ENCODE measurements at regions not wholly inside any gene's neighbourhood (a gene's known extent, or its start where the extent isn't known, plus 50 kb on each side); places are given as distances from the start of the nearest gene placed in this dataset.

GRCh38 chr3:25226747-25227146 is 201.3 kb upstream of the RARB start:
- Histone ChIP-seq H3K27ac (ENCODE audit: low read length) (no peak overlapping the region), H3K36me3 (ENCODE audit: insufficient read depth, low read depth, low read length) (no peaks in the 10 kb centered on the region), H3K9me3 (ENCODE audit: insufficient read depth, low read depth, low read length) (no peaks in the 10 kb centered on the region), H3K4me1 (ENCODE audit: insufficient read depth, low read length) (peaks cover 5% of the 10 kb centered on the region; the same call in 1 of the 2 replicates), H3K27me3 (ENCODE audit: insufficient read depth, low read length) (no peaks in the 10 kb centered on the region), H3K4me3 (ENCODE audit: low read length) (no peak overlapping the region), H3K9ac (ENCODE audit: low read depth, low read length) (no peak overlapping the region)

DNA sequence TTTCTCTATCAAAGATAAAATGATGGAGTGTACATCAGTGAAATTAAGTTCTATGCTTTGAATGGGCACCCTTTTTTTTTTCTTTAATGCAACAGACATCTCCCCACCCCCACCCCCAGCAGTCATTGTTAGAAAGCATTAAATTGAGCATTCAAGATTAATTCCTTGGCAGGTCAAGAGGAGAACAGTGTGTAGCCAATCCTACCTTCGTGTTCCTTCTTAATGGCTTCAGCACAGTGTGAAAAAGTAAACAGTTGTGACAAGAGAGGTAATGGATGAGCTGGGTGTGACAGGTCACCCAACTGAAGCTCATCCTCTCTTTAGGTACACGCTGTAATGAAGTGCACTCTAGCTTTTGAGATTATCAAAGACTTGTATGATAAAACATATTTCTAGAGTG is 198.5 kb upstream of the RARB start:
- Histone ChIP-seq H3K4me1 (ENCODE audit: insufficient read depth, low read length) (peaks cover 5% of the 10 kb centered on the region; the same call in 1 of the 2 replicates), H3K9ac (ENCODE audit: low read depth, low read length) (no peak overlapping the region), H3K27ac (ENCODE audit: low read length) (no peak overlapping the region), H3K36me3 (ENCODE audit: insufficient read depth, low read depth, low read length) (no peaks in the 10 kb centered on the region), H3K9me3 (ENCODE audit: insufficient read depth, low read depth, low read length) (no peaks in the 10 kb centered on the region), H3K27me3 (ENCODE audit: insufficient read depth, low read length) (no peaks in the 10 kb centered on the region), H3K4me3 (ENCODE audit: low read length) (no peak overlapping the region)

- Histone ChIP-seq H3K4me3 (ENCODE audit: low read length) (no peak overlapping the region), H3K27ac (ENCODE audit: low read length) (no peak overlapping the region), H3K9me3 (ENCODE audit: insufficient read depth, low read depth, low read length) (no peaks in the 10 kb centered on the region), H3K27me3 (ENCODE audit: insufficient read depth, low read length) (no peaks in the 10 kb centered on the region), H3K4me1 (ENCODE audit: insufficient read depth, low read length) (peaks cover 5% of the 10 kb centered on the region; the same call in 1 of the 2 replicates), H3K9ac (ENCODE audit: low read depth, low read length) (no peak overlapping the region), H3K36me3 (ENCODE audit: insufficient read depth, low read depth, low read length) (no peaks in the 10 kb centered on the region)
Measured at GRCh38 chr3:25235031-25235430, 193.0 kb upstream of the RARB start.

GRCh38 chr3:25235466-25235865 is 192.6 kb upstream of the RARB start:
- H3K27me3 ChIP-seq (ENCODE audit: insufficient read depth, low read length) = no peaks in the 10 kb centered on the region
- H3K9me3 ChIP-seq (ENCODE audit: insufficient read depth, low read depth, low read length) = no peaks in the 10 kb centered on the region
- peaks cover 5% of the 10 kb centered on the region; the same call in 1 of the 2 replicates for H3K4me1 ChIP-seq (ENCODE audit: insufficient read depth, low read length)
- no peak overlapping the region for H3K4me3 ChIP-seq (ENCODE audit: low read length)
- no peaks in the 10 kb centered on the region for H3K36me3 ChIP-seq (ENCODE audit: insufficient read depth, low read depth, low read length)
- H3K27ac ChIP-seq (ENCODE audit: low read length) = no peak overlapping the region
- no peak overlapping the region for H3K9ac ChIP-seq (ENCODE audit: low read depth, low read length)

- Histone ChIP-seq H3K27ac (ENCODE audit: low read length) (no peak overlapping the region), H3K36me3 (ENCODE audit: insufficient read depth, low read depth, low read length) (no peaks in the 10 kb centered on the region), H3K9me3 (ENCODE audit: insufficient read depth, low read depth, low read length) (no peaks in the 10 kb centered on the region), H3K4me3 (ENCODE audit: low read length) (no peak overlapping the region), H3K27me3 (ENCODE audit: insufficient read depth, low read length) (no peaks in the 10 kb centered on the region), H3K9ac (ENCODE audit: low read depth, low read length) (no peak overlapping the region), H3K4me1 (ENCODE audit: insufficient read depth, low read length) (no peaks in the 10 kb centered on the region)
Measured at GRCh38 chr3:25237602-25238001, 190.5 kb upstream of the RARB start.

- no peak overlapping the region for H3K9ac ChIP-seq (ENCODE audit: low read depth, low read length)
- H3K27ac ChIP-seq (ENCODE audit: low read length) = no peak overlapping the region
- no peaks in the 10 kb centered on the region for H3K36me3 ChIP-seq (ENCODE audit: insufficient read depth, low read depth, low read length)
- no peaks in the 10 kb centered on the region for H3K27me3 ChIP-seq (ENCODE audit: insufficient read depth, low read length)
- H3K4me1 ChIP-seq (ENCODE audit: insufficient read depth, low read length) = no peaks in the 10 kb centered on the region
- no peak overlapping the region for H3K4me3 ChIP-seq (ENCODE audit: low read length)
- no peaks in the 10 kb centered on the region for H3K9me3 ChIP-seq (ENCODE audit: insufficient read depth, low read depth, low read length)
Measured at GRCh38 chr3:25239042-25239441, 189.0 kb upstream of the RARB start.

- H3K27me3 ChIP-seq (ENCODE audit: insufficient read depth, low read length) = no peaks in the 10 kb centered on the region
- H3K9ac ChIP-seq (ENCODE audit: low read depth, low read length) = no peak overlapping the region
- no peak overlapping the region for H3K27ac ChIP-seq (ENCODE audit: low read length)
- H3K36me3 ChIP-seq (ENCODE audit: insufficient read depth, low read depth, low read length) = no peaks in the 10 kb centered on the region
- H3K9me3 ChIP-seq (ENCODE audit: insufficient read depth, low read depth, low read length) = no peaks in the 10 kb centered on the region; the same call in none of the 2 replicates
- H3K4me3 ChIP-seq (ENCODE audit: low read length) = no peak overlapping the region
- no peaks in the 10 kb centered on the region for H3K4me1 ChIP-seq (ENCODE audit: insufficient read depth, low read length)
Measured at GRCh38 chr3:25246913-25247312, 181.2 kb upstream of the RARB start.

- H3K9me3 ChIP-seq (ENCODE audit: insufficient read depth, low read depth, low read length) = peaks cover 8% of the 10 kb centered on the region
- H3K4me3 ChIP-seq (ENCODE audit: low read length) = no peak overlapping the region
- H3K36me3 ChIP-seq (ENCODE audit: insufficient read depth, low read depth, low read length) = no peaks in the 10 kb centered on the region
- no peaks in the 10 kb centered on the region for H3K4me1 ChIP-seq (ENCODE audit: insufficient read depth, low read length)
- no peaks in the 10 kb centered on the region for H3K27me3 ChIP-seq (ENCODE audit: insufficient read depth, low read length)
- H3K27ac ChIP-seq (ENCODE audit: low read length) = no peak overlapping the region
- H3K9ac ChIP-seq (ENCODE audit: low read depth, low read length) = no peak overlapping the region
Measured at GRCh38 chr3:25252291-25252690, 175.8 kb upstream of the RARB start.

- no peak overlapping the region for H3K9ac ChIP-seq (ENCODE audit: low read depth, low read length)
- no peaks in the 10 kb centered on the region for H3K36me3 ChIP-seq (ENCODE audit: insufficient read depth, low read depth, low read length)
- peaks cover 8% of the 10 kb centered on the region; the same call in 1 of the 2 replicates for H3K9me3 ChIP-seq (ENCODE audit: insufficient read depth, low read depth, low read length)
- H3K4me3 ChIP-seq (ENCODE audit: low read length) = no peak overlapping the region
- no peaks in the 10 kb centered on the region for H3K4me1 ChIP-seq (ENCODE audit: insufficient read depth, low read length)
- H3K27ac ChIP-seq (ENCODE audit: low read length) = no peak overlapping the region
- H3K27me3 ChIP-seq (ENCODE audit: insufficient read depth, low read length) = no peaks in the 10 kb centered on the region
Measured at GRCh38 chr3:25257026-25257425, 171.0 kb upstream of the RARB start.

- H3K9ac ChIP-seq (ENCODE audit: low read depth, low read length) = no peak overlapping the region
- no peaks in the 10 kb centered on the region for H3K36me3 ChIP-seq (ENCODE audit: insufficient read depth, low read depth, low read length)
- H3K27ac ChIP-seq (ENCODE audit: low read length) = no peak overlapping the region
- no peaks in the 10 kb centered on the region for H3K4me1 ChIP-seq (ENCODE audit: insufficient read depth, low read length)
- no peaks in the 10 kb centered on the region for H3K9me3 ChIP-seq (ENCODE audit: insufficient read depth, low read depth, low read length)
- no peak overlapping the region for H3K4me3 ChIP-seq (ENCODE audit: low read length)
- H3K27me3 ChIP-seq (ENCODE audit: insufficient read depth, low read length) = no peaks in the 10 kb centered on the region
Measured at GRCh38 chr3:25259871-25260270, 168.2 kb upstream of the RARB start.

DNA sequence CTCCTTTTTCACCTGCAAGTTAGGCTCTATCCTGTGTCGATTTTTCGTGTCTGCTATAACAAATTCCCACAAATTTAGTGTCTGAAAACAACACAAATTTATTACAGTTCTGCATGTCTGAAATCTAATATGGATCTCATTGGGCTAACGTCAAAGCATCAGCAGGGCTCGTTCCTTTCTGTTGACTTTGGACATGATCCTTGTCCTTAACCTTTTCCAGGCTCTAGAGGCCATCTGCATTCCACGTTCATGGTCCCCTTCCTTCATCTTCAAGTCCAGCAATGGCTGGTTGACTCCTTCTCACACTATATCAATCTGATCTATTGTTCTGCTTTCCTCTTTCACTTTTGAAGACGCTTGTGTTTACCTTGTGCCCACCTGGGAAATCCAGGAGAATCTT is 165.7 kb upstream of the RARB start:
- H3K27ac ChIP-seq (ENCODE audit: low read length) = no peak overlapping the region
- no peak overlapping the region for H3K9ac ChIP-seq (ENCODE audit: low read depth, low read length)
- no peak overlapping the region for H3K4me3 ChIP-seq (ENCODE audit: low read length)
- no peaks in the 10 kb centered on the region for H3K9me3 ChIP-seq (ENCODE audit: insufficient read depth, low read depth, low read length)
- no peaks in the 10 kb centered on the region for H3K36me3 ChIP-seq (ENCODE audit: insufficient read depth, low read depth, low read length)
- no peaks in the 10 kb centered on the region for H3K27me3 ChIP-seq (ENCODE audit: insufficient read depth, low read length)
- H3K4me1 ChIP-seq (ENCODE audit: insufficient read depth, low read length) = no peaks in the 10 kb centered on the region

DNA sequence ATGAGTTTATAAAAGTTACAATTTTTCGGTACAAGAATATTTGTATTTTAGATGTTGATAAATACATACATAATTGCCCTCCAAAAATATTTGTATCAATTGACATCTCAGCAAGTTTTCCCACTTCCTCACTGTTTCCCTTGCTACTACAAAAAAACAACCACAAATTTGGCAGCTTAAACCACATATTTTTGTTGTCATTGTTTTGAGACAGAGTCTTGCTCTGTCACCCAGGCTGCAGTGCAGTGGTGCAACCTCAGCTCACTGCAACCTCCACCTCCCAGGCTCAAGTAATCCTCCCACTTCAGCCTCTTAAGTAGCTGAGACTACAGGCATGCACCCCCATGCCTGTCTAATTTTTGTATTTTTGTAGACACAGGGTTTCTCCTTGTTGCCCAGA is 162.8 kb upstream of the RARB start:
- Histone ChIP-seq H3K4me3 (ENCODE audit: low read length) (no peak overlapping the region), H3K9ac (ENCODE audit: low read depth, low read length) (no peak overlapping the region), H3K9me3 (ENCODE audit: insufficient read depth, low read depth, low read length) (no peaks in the 10 kb centered on the region), H3K27me3 (ENCODE audit: insufficient read depth, low read length) (no peaks in the 10 kb centered on the region), H3K4me1 (ENCODE audit: insufficient read depth, low read length) (no peaks in the 10 kb centered on the region), H3K36me3 (ENCODE audit: insufficient read depth, low read depth, low read length) (no peaks in the 10 kb centered on the region), H3K27ac (ENCODE audit: low read length) (no peak overlapping the region)

GRCh38 chr3:25266677-25267076 is 161.4 kb upstream of the RARB start:
- H3K27ac ChIP-seq (ENCODE audit: low read length) = no peak overlapping the region
- H3K27me3 ChIP-seq (ENCODE audit: insufficient read depth, low read length) = no peaks in the 10 kb centered on the region
- H3K9me3 ChIP-seq (ENCODE audit: insufficient read depth, low read depth, low read length) = no peaks in the 10 kb centered on the region
- H3K36me3 ChIP-seq (ENCODE audit: insufficient read depth, low read depth, low read length) = no peaks in the 10 kb centered on the region
- no peaks in the 10 kb centered on the region for H3K4me1 ChIP-seq (ENCODE audit: insufficient read depth, low read length)
- H3K9ac ChIP-seq (ENCODE audit: low read depth, low read length) = no peak overlapping the region
- no peak overlapping the region for H3K4me3 ChIP-seq (ENCODE audit: low read length)
